AG04450 (cell line): ENCODE measurements at regions not wholly inside any gene's neighbourhood (a gene's known extent, or its start where the extent isn't known, plus 50 kb on each side); places are given as distances from the start of the nearest gene placed in this dataset.

ENCODE experiments used
- CTCF ChIA-PET: fragments of 300-600, 350-600 bp; formaldehyde crosslinking; extraction: SDS; loops from one replicate; lab custom pipeline; 2022; ENCODE audit warnings: antibody characterized with exemption, inconsistent platforms; lab: Charles Lee
- POLR2A ChIA-PET: fragments of 350-600 bp; formaldehyde crosslinking; extraction: SDS; loops from one replicate; lab custom pipeline; 2021; ENCODE audit warnings: antibody characterized with exemption, inconsistent platforms; lab: Yijun Ruan, JAX
- DNase-seq: peaks from one replicate; pipeline ENCODE4 v3.0.0-alpha.2; 2011; ENCODE audit warnings: low read depth, low spot score
- H3K27ac ChIP-seq: one replicate; pipeline ENCODE4 v1.5.1; 2012; ENCODE audit warnings: low read depth, low read length, control low read depth
- H3K27me3 ChIP-seq: one replicate; pipeline ENCODE4 v1.6.0; 2012; ENCODE audit warnings: low read length; ENCODE audit not compliant: control insufficient read depth, insufficient read depth
- H3K4me3 ChIP-seq: 2 replicates; pipeline ENCODE4 v1.5.1; 2011; ENCODE audit warnings: mild to moderate bottlenecking, low read depth, low read length, control low read depth
- H3K9me3 ChIP-seq: 2 replicates; pipeline ENCODE4 v1.5.1; 2012; ENCODE audit warnings: low read length; ENCODE audit not compliant: control insufficient read depth, insufficient read depth
- TF ChIP-seq, protein P1 (sequence below): IDR thresholded peaks from 2 replicates; pipeline ENCODE4 v1.5.1; 2011; ENCODE audit warnings: low read depth, low read length, control low read depth, inconsistent platforms

DNA sequence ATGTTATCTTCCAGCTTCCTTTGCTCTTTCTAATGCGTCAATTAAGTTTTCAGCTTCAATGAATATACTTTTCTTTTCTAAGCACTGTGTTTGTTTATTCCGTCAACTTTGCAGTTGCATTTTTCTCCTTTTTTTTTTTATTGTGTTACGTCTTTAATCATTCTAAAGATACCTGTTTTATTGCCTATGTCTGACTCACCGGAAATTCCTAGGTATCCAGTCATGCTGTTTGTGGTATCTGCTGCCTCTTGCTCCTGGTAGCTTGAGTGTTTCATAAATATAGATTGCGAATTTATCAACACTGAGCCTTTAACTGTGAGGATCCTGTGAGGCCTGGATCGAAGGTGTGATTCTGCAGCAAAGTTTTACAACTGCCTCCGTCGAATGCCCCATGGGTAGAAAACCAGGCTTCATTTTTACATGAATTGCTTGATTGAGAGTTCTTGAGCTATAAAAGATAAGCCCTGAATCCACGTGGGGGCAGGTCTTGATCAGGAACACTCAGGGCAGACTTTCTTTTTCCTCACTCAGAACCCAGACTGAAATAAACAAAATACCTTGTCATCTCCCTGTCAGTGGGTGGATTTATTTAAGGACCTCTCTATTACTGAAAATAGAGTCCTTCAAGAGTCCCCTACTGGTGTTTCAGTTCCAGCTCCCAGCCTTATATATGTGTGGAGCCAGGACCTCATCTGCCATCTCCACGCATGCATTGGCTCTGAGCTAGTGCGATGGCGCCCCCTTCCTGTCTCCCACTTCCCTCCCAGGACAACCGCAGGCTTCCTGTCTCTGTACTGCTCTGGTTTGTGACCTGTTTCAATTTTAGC is 60.1 kb upstream of the LRRC1 start:
- CTCF ChIA-PET: interaction anchor here (0.6 to 5.6 kb wide), 20 partner anchors 10 to 695 kb away, joined by 3 to 61 read pairs (median 3); no protein-coding TSS in a partner anchor
- DNase-seq: peak; percentile 30
- Histone ChIP-seq H3K4me3 (no peak overlapping the region), H3K27ac (peak overlapping the region; percentile 54), H3K27me3 (no peaks in the 10 kb centered on the region), H3K9me3 (no peaks in the 10 kb centered on the region)
- POLR2A ChIA-PET: interaction anchor here (0.8 to 2.3 kb wide), 2 partner anchors 60 to 241 kb away, joined by 3 to 9 read pairs; partner anchors contain the start of gene LRRC1
- TF ChIP-seq, protein P1, sequence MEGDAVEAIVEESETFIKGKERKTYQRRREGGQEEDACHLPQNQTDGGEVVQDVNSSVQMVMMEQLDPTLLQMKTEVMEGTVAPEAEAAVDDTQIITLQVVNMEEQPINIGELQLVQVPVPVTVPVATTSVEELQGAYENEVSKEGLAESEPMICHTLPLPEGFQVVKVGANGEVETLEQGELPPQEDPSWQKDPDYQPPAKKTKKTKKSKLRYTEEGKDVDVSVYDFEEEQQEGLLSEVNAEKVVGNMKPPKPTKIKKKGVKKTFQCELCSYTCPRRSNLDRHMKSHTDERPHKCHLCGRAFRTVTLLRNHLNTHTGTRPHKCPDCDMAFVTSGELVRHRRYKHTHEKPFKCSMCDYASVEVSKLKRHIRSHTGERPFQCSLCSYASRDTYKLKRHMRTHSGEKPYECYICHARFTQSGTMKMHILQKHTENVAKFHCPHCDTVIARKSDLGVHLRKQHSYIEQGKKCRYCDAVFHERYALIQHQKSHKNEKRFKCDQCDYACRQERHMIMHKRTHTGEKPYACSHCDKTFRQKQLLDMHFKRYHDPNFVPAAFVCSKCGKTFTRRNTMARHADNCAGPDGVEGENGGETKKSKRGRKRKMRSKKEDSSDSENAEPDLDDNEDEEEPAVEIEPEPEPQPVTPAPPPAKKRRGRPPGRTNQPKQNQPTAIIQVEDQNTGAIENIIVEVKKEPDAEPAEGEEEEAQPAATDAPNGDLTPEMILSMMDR: peak; percentile 46

DNA sequence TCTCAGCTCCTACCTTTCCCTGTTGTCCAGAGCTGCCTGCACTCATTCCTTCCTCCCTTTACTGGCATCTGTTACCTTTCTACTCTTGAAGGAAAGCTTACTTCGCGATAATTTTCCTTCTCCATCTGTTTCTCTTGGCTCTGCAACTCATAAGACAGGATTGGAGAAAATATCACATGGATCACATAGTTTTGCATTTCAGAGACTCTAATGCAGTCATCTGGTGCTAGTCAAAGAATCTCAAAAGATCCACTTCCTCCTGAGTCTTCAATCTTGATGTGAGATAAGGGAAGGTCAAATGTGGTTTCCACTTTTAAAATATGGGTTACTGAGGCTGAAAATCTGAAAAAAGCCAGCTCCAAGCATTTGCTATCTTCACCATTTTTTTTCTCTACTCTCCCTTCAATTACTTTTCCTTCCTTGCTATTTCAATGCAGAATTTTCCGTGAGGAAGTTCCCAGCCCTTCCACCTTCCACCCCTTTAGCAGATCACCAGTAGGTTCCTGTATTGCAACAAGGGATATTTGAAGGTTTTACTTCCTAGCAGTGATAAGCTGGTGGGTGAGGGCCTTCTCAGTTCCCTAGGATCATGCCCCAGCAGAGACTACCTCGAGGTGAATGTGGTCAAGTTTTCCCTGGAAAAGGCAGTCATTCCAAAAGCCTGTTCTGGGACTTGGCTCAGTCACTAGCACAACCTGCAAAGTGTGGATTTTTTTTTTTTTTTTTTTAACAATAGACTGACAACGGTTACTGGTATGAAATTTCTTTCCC is 62.8 kb upstream of the LRRC1 start:
- Histone ChIP-seq H3K9me3 (no peaks in the 10 kb centered on the region), H3K27ac (no peak overlapping the region), H3K4me3 (no peak overlapping the region), H3K27me3 (no peaks in the 10 kb centered on the region)
- TF ChIP-seq, protein P1: no peak
- CTCF ChIA-PET: interaction anchor here (0.8 to 15.1 kb wide), 7 partner anchors 8 to 239 kb away, joined by 3 to 541 read pairs (median 8); no protein-coding TSS in a partner anchor
- POLR2A ChIA-PET: no interaction called here
- no peak for DNase-seq

DNA sequence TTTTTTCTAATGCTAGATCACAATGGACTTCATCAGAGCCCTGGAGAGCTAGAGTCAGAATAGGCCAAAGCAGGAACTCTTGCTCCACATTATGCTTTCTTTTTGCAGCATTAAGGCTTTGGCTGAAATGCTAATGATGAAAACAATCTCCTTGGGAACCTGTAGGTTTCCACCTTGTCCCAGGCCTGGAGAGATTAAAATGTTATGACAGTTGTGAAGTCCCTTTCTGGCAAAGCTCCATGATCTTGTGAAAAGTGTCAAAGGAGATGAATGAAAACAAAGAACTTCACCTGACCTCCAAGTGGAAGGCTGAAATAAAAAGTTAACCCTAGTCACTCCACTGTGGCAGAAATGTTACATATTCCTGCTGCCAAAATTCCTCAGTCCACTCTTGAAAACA is 64.0 kb upstream of the LRRC1 start:
- POLR2A ChIA-PET: no interaction called here
- no peak for DNase-seq
- Histone ChIP-seq H3K27ac (no peak overlapping the region), H3K4me3 (no peak overlapping the region), H3K27me3 (no peaks in the 10 kb centered on the region), H3K9me3 (no peaks in the 10 kb centered on the region)
- CTCF ChIA-PET: interaction anchor here (0.6 to 15.1 kb wide), 14 partner anchors 9 to 559 kb away, joined by 3 to 541 read pairs (median 18); partner anchors contain the start of gene LRRC1
- TF ChIP-seq, protein P1: no peak

DNA sequence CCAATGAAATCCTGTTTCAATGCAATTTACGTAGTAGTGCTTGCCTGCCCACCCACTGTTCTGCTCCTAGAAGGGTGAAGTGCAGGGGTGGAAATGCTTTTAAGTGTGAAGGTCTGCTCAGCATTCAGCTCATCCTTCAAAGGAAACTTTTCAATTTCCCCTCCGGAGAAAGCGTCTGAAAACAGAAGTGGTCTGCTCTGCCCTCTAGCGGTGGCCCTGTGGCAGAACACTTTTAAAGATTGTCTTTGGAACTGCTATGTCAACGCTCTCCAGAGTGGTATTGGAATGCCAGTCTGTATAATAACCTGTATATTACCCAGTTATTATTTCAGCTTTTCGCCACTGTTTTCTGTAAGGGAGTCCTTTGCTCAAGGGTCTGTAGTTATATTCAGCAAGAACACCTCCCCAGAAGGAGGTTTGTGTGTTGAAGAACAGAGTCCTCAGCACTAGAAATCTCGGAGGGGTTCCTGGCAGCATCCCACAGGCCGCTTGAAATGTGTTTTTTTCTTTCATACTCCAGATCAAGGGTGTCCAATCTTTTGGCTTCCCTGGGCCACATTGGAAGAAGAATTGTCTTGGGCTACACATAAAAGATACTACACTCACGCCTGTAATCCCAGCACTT is 63.1 kb upstream of the KLHL31 start:
- Histone ChIP-seq H3K27me3 (no peaks in the 10 kb centered on the region), H3K4me3 (no peak overlapping the region), H3K27ac (no peak overlapping the region), H3K9me3 (no peaks in the 10 kb centered on the region)
- DNase-seq: peak; percentile 11
- POLR2A ChIA-PET: no interaction called here
- TF ChIP-seq, protein P1: peak; percentile 92
- CTCF ChIA-PET: interaction anchor here (0.6 to 15.1 kb wide), 108 partner anchors 9 to 632 kb away, joined by 3 to 541 read pairs (median 4); partner anchors contain the start of genes KLHL31 and LRRC1
